ENCODE measurements at regions not wholly inside any gene's neighbourhood (a gene's known extent, or its start where the extent isn't known, plus 50 kb on each side); places are given as distances from the start of the nearest gene placed in this dataset.
A peak's percentile ranks its signal among the peaks of the same experiment; 100 is the strongest.

DNA sequence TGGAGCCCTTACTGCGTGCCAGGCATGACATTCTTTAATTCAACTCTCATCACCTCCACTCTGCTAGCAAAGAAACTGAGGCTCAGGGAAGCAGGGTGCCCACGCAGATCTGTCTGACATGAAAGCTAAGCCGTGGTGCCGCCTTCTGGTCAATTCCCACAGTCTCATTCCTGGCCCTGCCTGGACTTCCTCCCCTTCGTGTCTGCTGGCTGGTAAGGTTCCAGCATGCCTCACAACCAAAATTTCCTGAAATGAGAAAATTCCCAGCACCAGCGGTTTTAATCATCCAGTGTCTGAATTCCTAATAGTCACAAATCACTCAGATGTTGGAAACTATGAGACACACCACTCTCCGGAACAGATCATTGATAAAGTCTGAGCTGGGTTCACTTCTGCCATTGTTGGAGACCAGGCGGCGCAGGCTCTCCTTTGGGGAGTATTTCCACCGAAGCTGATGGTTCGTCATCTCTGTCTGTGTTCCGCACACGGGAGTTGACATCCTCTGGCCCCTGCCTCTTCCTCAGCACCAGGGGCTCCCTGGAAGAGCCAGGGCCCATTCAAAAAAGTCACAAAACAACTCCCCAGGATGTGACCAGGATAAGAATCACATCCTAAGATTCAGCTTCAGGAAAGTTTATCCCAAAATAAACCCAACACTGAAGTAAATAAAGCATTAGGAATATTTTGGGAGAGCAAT is 167.7 kb downstream of the PLPP3 start:
- Mint-ChIP-seq H3K36me3 (no peaks in the 10 kb centered on the region), H3K9me3 (peaks cover 2% of the 10 kb centered on the region), H3K4me3 (no peak overlapping the region), H3K27ac (peak overlapping the region; percentile 44), H3K27me3 (ENCODE audit: insufficient read depth, low read depth) (no peaks in the 10 kb centered on the region), H3K4me1 (peaks cover 37% of the 10 kb centered on the region)
- TF ChIP-seq, protein P1, sequence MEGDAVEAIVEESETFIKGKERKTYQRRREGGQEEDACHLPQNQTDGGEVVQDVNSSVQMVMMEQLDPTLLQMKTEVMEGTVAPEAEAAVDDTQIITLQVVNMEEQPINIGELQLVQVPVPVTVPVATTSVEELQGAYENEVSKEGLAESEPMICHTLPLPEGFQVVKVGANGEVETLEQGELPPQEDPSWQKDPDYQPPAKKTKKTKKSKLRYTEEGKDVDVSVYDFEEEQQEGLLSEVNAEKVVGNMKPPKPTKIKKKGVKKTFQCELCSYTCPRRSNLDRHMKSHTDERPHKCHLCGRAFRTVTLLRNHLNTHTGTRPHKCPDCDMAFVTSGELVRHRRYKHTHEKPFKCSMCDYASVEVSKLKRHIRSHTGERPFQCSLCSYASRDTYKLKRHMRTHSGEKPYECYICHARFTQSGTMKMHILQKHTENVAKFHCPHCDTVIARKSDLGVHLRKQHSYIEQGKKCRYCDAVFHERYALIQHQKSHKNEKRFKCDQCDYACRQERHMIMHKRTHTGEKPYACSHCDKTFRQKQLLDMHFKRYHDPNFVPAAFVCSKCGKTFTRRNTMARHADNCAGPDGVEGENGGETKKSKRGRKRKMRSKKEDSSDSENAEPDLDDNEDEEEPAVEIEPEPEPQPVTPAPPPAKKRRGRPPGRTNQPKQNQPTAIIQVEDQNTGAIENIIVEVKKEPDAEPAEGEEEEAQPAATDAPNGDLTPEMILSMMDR (IDR thresholded peaks at IDR 0.05) = no peak
- TF ChIP-seq EZH2 (IDR thresholded peaks at IDR 0.05) (no peak), EZH2phosphoT487 (IDR thresholded peaks at IDR 0.05) (no peak)
- H3K9me3 ChIP-seq (ENCODE audit: low read depth) = no peaks in the 10 kb centered on the region
- no peak overlapping the region for H3K9ac ChIP-seq
- H3K27me3 ChIP-seq = no peaks in the 10 kb centered on the region
- H3K4me2 ChIP-seq = no peak overlapping the region
- no peaks in the 10 kb centered on the region for H4K20me1 ChIP-seq (ENCODE audit: low read depth)
- no peak overlapping the region for H2AFZ ChIP-seq (replicated peaks)
- peaks cover 6% of the 10 kb centered on the region for H3F3A ChIP-seq (ENCODE audit: low read depth)
- peaks cover 31% of the 10 kb centered on the region for H3K4me1 ChIP-seq
- H3K79me2 ChIP-seq (ENCODE audit: low read depth) = no peaks in the 10 kb centered on the region
- no peak overlapping the region for H3K27ac ChIP-seq
- no peaks in the 10 kb centered on the region for H3K36me3 ChIP-seq
- no peak for DNase-seq (ENCODE audit: low spot score)
- H3K4me3 ChIP-seq = no peak overlapping the region

DNA sequence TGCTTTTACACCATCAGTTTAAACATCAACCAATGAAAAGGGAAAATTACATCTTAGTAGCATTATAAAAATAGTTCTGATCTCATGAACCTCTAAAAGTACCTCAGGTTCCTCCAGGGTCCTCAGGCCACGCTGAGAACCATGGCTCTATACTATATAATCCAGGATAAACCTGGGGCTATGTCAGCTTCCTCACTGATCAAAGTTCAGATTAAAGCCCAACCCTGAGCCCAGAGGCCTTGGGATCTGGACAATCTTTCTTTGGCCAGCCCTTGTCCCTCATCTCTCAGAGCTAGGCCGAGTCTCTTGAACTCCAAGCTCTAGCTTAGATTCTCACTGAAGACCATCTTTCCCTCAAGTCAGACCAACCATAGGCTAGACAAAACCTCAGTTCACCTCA is 168.3 kb downstream of the PLPP3 start:
- Histone ChIP-seq H3K79me2 (ENCODE audit: low read depth) (no peaks in the 10 kb centered on the region), H3K36me3 (no peaks in the 10 kb centered on the region), H3K27me3 (no peaks in the 10 kb centered on the region), H3K4me3 (no peak overlapping the region), H3K9me3 (ENCODE audit: low read depth) (no peaks in the 10 kb centered on the region), H3K4me1 (peaks cover 28% of the 10 kb centered on the region), H3F3A (ENCODE audit: low read depth) (peaks cover 6% of the 10 kb centered on the region), H3K27ac (no peak overlapping the region), H3K9ac (no peak overlapping the region), H2AFZ (replicated peaks) (no peak overlapping the region), H4K20me1 (ENCODE audit: low read depth) (no peaks in the 10 kb centered on the region), H3K4me2 (no peak overlapping the region)
- Mint-ChIP-seq H3K27me3 (ENCODE audit: insufficient read depth, low read depth) (no peaks in the 10 kb centered on the region), H3K9me3 (peaks cover 2% of the 10 kb centered on the region), H3K4me1 (peaks cover 37% of the 10 kb centered on the region), H3K36me3 (no peaks in the 10 kb centered on the region), H3K4me3 (no peak overlapping the region), H3K27ac (peak overlapping the region; percentile 44)
- DNase-seq (ENCODE audit: low spot score) = no peak
- TF ChIP-seq EZH2 (IDR thresholded peaks at IDR 0.05) (no peak), EZH2phosphoT487 (IDR thresholded peaks at IDR 0.05) (no peak)
- TF ChIP-seq, protein P1 (IDR thresholded peaks at IDR 0.05) = no peak

DNA sequence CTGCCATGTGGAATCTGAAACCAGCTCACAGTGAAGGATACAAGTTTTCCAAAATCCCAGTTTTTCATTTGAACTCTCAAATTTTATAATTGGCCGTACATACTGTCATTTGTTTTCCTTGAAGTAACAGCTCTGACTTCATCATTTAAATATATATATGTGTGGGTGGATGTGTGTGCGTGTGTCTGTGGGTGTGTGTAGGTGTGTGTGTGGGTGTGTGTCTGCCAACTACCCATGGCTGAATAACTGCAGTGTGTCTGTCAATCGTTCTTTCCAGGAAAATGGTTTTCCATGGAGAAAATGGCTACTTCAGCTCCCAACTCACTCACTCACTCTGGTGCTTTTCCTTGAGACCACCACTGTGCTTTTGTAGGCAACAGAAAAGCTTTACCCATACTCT is 169.0 kb downstream of the PLPP3 start:
- peaks cover 34% of the 10 kb centered on the region for H3K4me1 Mint-ChIP-seq
- H3K9ac ChIP-seq = no peak overlapping the region
- no peak overlapping the region for H2AFZ ChIP-seq (replicated peaks)
- DNase-seq (ENCODE audit: low spot score) = no peak
- no peak overlapping the region for H3K27ac ChIP-seq
- peaks cover 6% of the 10 kb centered on the region for H3F3A ChIP-seq (ENCODE audit: low read depth)
- H4K20me1 ChIP-seq (ENCODE audit: low read depth) = no peaks in the 10 kb centered on the region
- H3K36me3 ChIP-seq = no peaks in the 10 kb centered on the region
- H3K4me3 ChIP-seq = no peak overlapping the region
- H3K9me3 ChIP-seq (ENCODE audit: low read depth) = no peaks in the 10 kb centered on the region
- TF ChIP-seq, protein P1 (IDR thresholded peaks at IDR 0.05) = no peak
- TF ChIP-seq EZH2 (IDR thresholded peaks at IDR 0.05) (no peak), EZH2phosphoT487 (IDR thresholded peaks at IDR 0.05) (no peak)
- peaks cover 2% of the 10 kb centered on the region for H3K9me3 Mint-ChIP-seq
- no peak overlapping the region for H3K27ac Mint-ChIP-seq
- no peak overlapping the region for H3K4me3 Mint-ChIP-seq
- no peaks in the 10 kb centered on the region for H3K79me2 ChIP-seq (ENCODE audit: low read depth)
- H3K27me3 ChIP-seq = no peaks in the 10 kb centered on the region
- H3K4me1 ChIP-seq = peaks cover 22% of the 10 kb centered on the region
- no peak overlapping the region for H3K4me2 ChIP-seq
- no peaks in the 10 kb centered on the region for H3K36me3 Mint-ChIP-seq
- no peaks in the 10 kb centered on the region for H3K27me3 Mint-ChIP-seq (ENCODE audit: insufficient read depth, low read depth)

All from neural progenitor cell (in vitro differentiated cells).